DND-41 (cell line): ENCODE measurements at regions not wholly inside any gene's neighbourhood (a gene's known extent, or its start where the extent isn't known, plus 50 kb on each side); places are given as distances from the start of the nearest gene placed in this dataset.

Experiments
- CTCF ChIP-seq: IDR thresholded peaks from 2 replicates; pipeline ENCODE4 v1.5.1; 2012; ENCODE audit warnings: borderline replicate concordance, low read length, moderate library complexity, mild to moderate bottlenecking; ENCODE audit not compliant: poor library complexity, severe bottlenecking; ENCODE audit errors: extremely low read depth
- EZH2 ChIP-seq: IDR thresholded peaks from 3 replicates; pipeline ENCODE4 v1.6.1; 2012; ENCODE audit warnings: borderline replicate concordance, low read depth, mild to moderate bottlenecking, moderate library complexity, low read length, inconsistent platforms; ENCODE audit not compliant: severe bottlenecking

DNA sequence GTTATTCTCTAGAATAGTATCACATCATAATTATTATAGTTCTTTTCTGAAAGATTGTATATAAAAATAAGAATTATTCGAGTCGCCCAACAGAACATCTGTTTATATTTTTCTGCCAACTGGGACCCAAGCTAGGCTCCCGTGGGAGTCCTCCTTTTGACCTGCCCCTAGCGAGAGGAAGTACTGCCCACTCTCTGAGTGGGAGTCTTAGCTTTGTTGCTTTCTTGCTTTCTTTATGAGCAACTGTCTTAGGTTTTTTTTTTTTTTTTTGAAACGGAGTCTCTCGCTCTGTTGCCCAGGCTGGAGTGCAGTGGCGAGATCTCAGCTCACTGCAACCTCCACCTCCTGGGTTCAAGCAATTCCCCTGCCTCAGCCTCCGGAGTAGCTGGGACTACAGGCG lies 202.0 kb upstream of the ZNF184 start:
- TF ChIP-seq CTCF, result no peak
- no peak for TF ChIP-seq EZH2
